CD4-positive, alpha-beta T cell (primary cell): ENCODE measurements at regions not wholly inside any gene's neighbourhood (a gene's known extent, or its start where the extent isn't known, plus 50 kb on each side); places are given as distances from the start of the nearest gene placed in this dataset.

Experiments
- ATAC-seq: fragments of 200-7000 bp; cut with Tn5 transposase; one replicate; pipeline ENCODE4 v1.10.0; 2022; ENCODE audit warnings: mild to moderate bottlenecking; ENCODE audit not compliant: poor library complexity
- CTCF ChIA-PET: fragments of 350-600 bp; sonication (Branson Sonifier 250); formaldehyde crosslinking; loops from one replicate; lab custom pipeline; 2021; ENCODE audit warnings: antibody characterized with exemption, inconsistent platforms; lab: Charles Lee
- POLR2A ChIA-PET: fragments of 350-600 bp; sonication (Branson Sonifier 250); formaldehyde crosslinking; loops from one replicate; lab custom pipeline; 2021; ENCODE audit warnings: antibody characterized with exemption, inconsistent platforms; lab: Charles Lee
- DNase-seq, 14 experiments: peaks; one replicate each; pipeline ENCODE4 v3.0.0-alpha.2; 2013 to 2020; ENCODE audit warnings: mixed read lengths in 2 of 14
- H3K27ac ChIP-seq, 2 donors: one replicate each; pipeline versions ENCODE4 v1.5.1 to v1.7.0; 2013; ENCODE audit warnings: low read length in 2 of 2, low read depth in 1 of 2, mild to moderate bottlenecking in 1 of 2
- H3K27me3 ChIP-seq, 2 experiments: 1 replicate in 1 of 2; 2 replicates in 1 of 2; pipeline versions ENCODE4 v1.6.1 to v1.7.0; 2013; ENCODE audit warnings: low read length in 2 of 2, control low read depth in 1 of 2, mild to moderate bottlenecking in 1 of 2, moderate library complexity in 1 of 2; ENCODE audit not compliant: insufficient read depth in 2 of 2, control insufficient read depth in 1 of 2
- H3K36me3 ChIP-seq: one replicate; pipeline ENCODE4 v1.6.1; 2013; ENCODE audit warnings: low read length, control low read depth; ENCODE audit not compliant: insufficient read depth
- H3K4me1 ChIP-seq: one replicate; pipeline ENCODE4 v1.6.1; 2013; ENCODE audit warnings: low read length, control low read depth; ENCODE audit not compliant: insufficient read depth
- H3K4me3 ChIP-seq: one replicate; pipeline ENCODE4 v1.5.1; 2013; ENCODE audit warnings: mild to moderate bottlenecking, low read length, moderate library complexity
- H3K9me3 ChIP-seq, 2 experiments: 1 replicate in 1 of 2; 2 replicates in 1 of 2; pipeline versions ENCODE4 v1.6.1 to v1.7.0; 2013; ENCODE audit warnings: low read length in 2 of 2, mild to moderate bottlenecking in 2 of 2, control low read depth in 1 of 2, moderate library complexity in 1 of 2; ENCODE audit not compliant: control insufficient read depth in 1 of 2, insufficient read depth in 1 of 2
- H3K27ac Mint-ChIP-seq: one replicate; pipeline ENCODE4 v1.8.0; 2020; ENCODE audit warnings: mixed read lengths
- H3K27me3 Mint-ChIP-seq: one replicate; pipeline ENCODE4 v1.8.0; 2021; ENCODE audit warnings: mixed read lengths
- H3K36me3 Mint-ChIP-seq: one replicate; pipeline ENCODE4 v1.8.0; 2021; ENCODE audit warnings: low read depth, mixed read lengths
- H3K4me1 Mint-ChIP-seq: one replicate; pipeline ENCODE4 v1.8.0; 2021; ENCODE audit warnings: low read depth, mixed read lengths
- H3K4me3 Mint-ChIP-seq: one replicate; pipeline ENCODE4 v1.8.0; 2020; ENCODE audit warnings: mild to moderate bottlenecking, mixed read lengths
- H3K9me3 Mint-ChIP-seq: one replicate; pipeline ENCODE4 v1.8.0; 2020; ENCODE audit warnings: mixed read lengths
- intact Hi-C, 2 experiments: fragments of 100-400 bp; cut with DNase I in 1 of 2; cut with micrococcal nuclease in 1 of 2; formaldehyde crosslinking; loops; one replicate each; pipeline versions ENCODE4 v1.15.1 to v1.9.0; 2023 to 2025; cut with DNase I, micrococcal nuclease
- TF ChIP-seq, protein P1 (sequence below): fragments of 200-600 bp; IDR thresholded peaks from one replicate; pipeline ENCODE4 v1.8.0; 2022; ENCODE audit warnings: antibody characterized with exemption, mild to moderate bottlenecking

DNA sequence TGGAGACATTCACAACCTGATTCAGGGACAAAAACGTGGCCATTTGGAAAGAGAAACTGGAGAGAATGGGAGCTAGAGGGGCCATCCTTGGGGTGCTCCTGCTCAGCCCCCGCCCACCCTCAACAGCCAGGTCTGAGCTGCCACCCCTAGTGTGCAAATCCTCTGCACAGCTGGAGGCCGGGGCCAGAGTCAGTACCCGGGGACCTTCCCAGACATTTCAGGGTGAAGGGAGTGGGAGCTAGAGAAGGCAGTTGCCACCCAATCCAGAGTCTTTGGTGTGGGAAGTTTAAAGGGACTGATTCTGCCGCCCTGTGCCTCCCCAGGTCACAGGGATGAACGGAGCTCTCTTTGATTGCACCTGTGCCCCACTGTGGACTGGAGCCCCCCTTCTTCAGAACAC, 397.4 kb downstream of the MATN1 start:
- TF ChIP-seq, protein P1, sequence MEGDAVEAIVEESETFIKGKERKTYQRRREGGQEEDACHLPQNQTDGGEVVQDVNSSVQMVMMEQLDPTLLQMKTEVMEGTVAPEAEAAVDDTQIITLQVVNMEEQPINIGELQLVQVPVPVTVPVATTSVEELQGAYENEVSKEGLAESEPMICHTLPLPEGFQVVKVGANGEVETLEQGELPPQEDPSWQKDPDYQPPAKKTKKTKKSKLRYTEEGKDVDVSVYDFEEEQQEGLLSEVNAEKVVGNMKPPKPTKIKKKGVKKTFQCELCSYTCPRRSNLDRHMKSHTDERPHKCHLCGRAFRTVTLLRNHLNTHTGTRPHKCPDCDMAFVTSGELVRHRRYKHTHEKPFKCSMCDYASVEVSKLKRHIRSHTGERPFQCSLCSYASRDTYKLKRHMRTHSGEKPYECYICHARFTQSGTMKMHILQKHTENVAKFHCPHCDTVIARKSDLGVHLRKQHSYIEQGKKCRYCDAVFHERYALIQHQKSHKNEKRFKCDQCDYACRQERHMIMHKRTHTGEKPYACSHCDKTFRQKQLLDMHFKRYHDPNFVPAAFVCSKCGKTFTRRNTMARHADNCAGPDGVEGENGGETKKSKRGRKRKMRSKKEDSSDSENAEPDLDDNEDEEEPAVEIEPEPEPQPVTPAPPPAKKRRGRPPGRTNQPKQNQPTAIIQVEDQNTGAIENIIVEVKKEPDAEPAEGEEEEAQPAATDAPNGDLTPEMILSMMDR: no peak
- POLR2A ChIA-PET: no interaction called here
- Histone ChIP-seq H3K4me3 (no peak overlapping the region), H3K36me3 (no peaks in the 10 kb centered on the region), H3K27me3 (peaks cover 0 to 7% of the 10 kb centered on the region in 2 experiments), H3K9me3 (peaks cover 0 to 6% of the 10 kb centered on the region in 2 experiments), H3K27ac (no peak overlapping the region), H3K4me1 (no peaks in the 10 kb centered on the region)
- DNase-seq (no peak), ATAC-seq (no peak)
- Mint-ChIP-seq H3K9me3 (no peaks in the 10 kb centered on the region), H3K36me3 (no peaks in the 10 kb centered on the region), H3K4me3 (no peak overlapping the region), H3K4me1 (no peaks in the 10 kb centered on the region), H3K27ac (no peak overlapping the region), H3K27me3 (peaks cover 17% of the 10 kb centered on the region)
- CTCF ChIA-PET: no interaction called here
- intact Hi-C loops: no loop called here

DNA sequence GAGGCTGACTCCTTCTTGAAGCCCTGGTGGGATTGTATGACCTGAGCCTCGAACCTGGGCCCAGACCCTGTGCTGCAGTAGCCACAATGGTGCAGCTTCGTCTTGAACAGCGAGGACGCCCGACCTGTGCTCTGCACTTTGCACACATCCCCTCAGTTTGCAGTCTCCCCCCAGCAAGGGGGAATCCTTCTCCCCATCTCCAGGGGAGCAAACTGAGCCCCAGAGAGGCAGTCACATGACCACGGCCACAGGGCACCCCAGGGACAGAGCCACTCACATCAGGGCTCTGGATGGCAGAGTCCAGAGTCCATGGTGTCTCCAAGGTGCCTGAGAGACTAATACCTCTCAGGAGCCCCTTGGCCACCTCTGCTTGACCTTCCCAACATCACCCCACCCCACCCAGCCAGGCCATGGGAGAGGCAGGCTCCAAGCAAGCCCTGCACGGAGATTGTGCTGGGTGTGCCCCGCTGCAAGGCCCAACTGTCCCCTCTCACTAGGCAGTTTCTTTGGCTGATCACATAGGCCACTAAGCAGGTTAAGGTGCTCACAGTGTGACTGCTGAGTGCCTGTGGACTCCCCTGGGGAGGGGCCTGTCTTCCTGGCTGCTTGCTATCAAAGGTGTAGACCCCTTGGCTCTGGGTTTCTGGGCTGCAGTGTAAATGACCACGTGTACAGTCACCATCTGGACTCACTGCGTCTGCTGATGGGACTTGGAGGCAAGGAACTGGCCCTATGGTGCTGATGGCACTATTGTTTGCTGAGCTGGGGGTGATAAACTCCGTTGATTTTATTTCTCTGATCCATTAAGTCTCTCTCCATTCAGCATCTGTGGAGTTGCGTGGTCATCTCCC, 398.1 kb downstream of the MATN1 start:
- Mint-ChIP-seq H3K4me3 (no peak overlapping the region), H3K36me3 (no peaks in the 10 kb centered on the region), H3K27me3 (peaks cover 17% of the 10 kb centered on the region), H3K4me1 (no peaks in the 10 kb centered on the region), H3K27ac (no peak overlapping the region), H3K9me3 (no peaks in the 10 kb centered on the region)
- Histone ChIP-seq H3K4me1 (no peaks in the 10 kb centered on the region), H3K4me3 (no peak overlapping the region), H3K36me3 (no peaks in the 10 kb centered on the region), H3K27ac (no peak overlapping the region), H3K9me3 (peaks cover 0 to 6% of the 10 kb centered on the region in 2 experiments), H3K27me3 (peaks cover 0 to 5% of the 10 kb centered on the region in 2 experiments)
- DNase-seq (no peak), ATAC-seq (no peak)
- TF ChIP-seq, protein P1: no peak
- intact Hi-C loops: no loop called here
- CTCF ChIA-PET: no interaction called here
- POLR2A ChIA-PET: no interaction called here

- Histone ChIP-seq H3K27me3 (peaks cover 0 to 5% of the 10 kb centered on the region in 2 experiments), H3K36me3 (no peaks in the 10 kb centered on the region), H3K9me3 (peaks cover 0 to 6% of the 10 kb centered on the region in 2 experiments), H3K27ac (no peak overlapping the region), H3K4me3 (no peak overlapping the region), H3K4me1 (no peaks in the 10 kb centered on the region)
- no peak overlapping the region for H3K4me3 Mint-ChIP-seq
- TF ChIP-seq, protein P1: no peak
- no peak for DNase-seq
- intact Hi-C loops: no loop called here
- no peak for ATAC-seq
- H3K9me3 Mint-ChIP-seq: no peaks in the 10 kb centered on the region
- H3K27me3 Mint-ChIP-seq: peaks cover 22% of the 10 kb centered on the region
- ChIA-PET POLR2A (no interaction called here), CTCF (no interaction called here)
- H3K27ac Mint-ChIP-seq: no peak overlapping the region
- H3K4me1 Mint-ChIP-seq: no peaks in the 10 kb centered on the region
- H3K36me3 Mint-ChIP-seq: no peaks in the 10 kb centered on the region
These were observed 398.9 kb downstream of the MATN1 start for GRCh38 chr1:30324251-30325084.
